K562 (cell line): ENCODE measurements at regions not wholly inside any gene's neighbourhood (a gene's known extent, or its start where the extent isn't known, plus 50 kb on each side); places are given as distances from the start of the nearest gene placed in this dataset.

Experiments used
- ARNT ChIP-seq, 2 experiments: fragments of 450-650 bp; IDR thresholded peaks; 2 replicates each; pipeline ENCODE4 v1.6.1; 2016; ENCODE audit warnings: mild to moderate bottlenecking in 1 of 2
- CBFA2T2 ChIP-seq: fragments of 450-650 bp; conservative IDR thresholded peaks from 2 replicates; pipeline ENCODE4 v1.6.1; 2017; ENCODE audit warnings: mild to moderate bottlenecking
- CTCF ChIP-seq, 3 experiments: IDR thresholded peaks in 2 of 3; conservative IDR thresholded peaks in 1 of 3; 2 replicates each; pipeline ENCODE4 v1.5.1; 2011 to 2012; ENCODE audit warnings: low read length in 3 of 3, mild to moderate bottlenecking in 3 of 3, control low read depth in 2 of 3, improper control_type of control experiment in 1 of 3, inconsistent platforms in 1 of 3, low read depth in 1 of 3, mixed read lengths in 1 of 3, moderate library complexity in 1 of 3; ENCODE audit not compliant: insufficient read depth in 2 of 3
- MTA3 ChIP-seq: fragments of 450-650 bp; formaldehyde crosslinking; IDR thresholded peaks from 2 replicates; pipeline ENCODE4 v1.6.1; 2017; ENCODE audit warnings: mild to moderate bottlenecking, borderline replicate concordance
- OTX1 ChIP-seq: fragments of 450-650 bp; formaldehyde crosslinking; IDR thresholded peaks from 2 replicates; pipeline ENCODE4 v1.4.0; 2022; ENCODE audit warnings: mild to moderate bottlenecking
- RBFOX2 ChIP-seq: fragments of 200-400 bp; formaldehyde crosslinking; IDR thresholded peaks from 2 replicates; pipeline ENCODE4 v1.6.1; 2017; ENCODE audit warnings: low read depth, mild to moderate bottlenecking, low read length, moderate library complexity
- ZNF239 ChIP-seq: fragments of 250-450 bp; sonication (Bioruptor Pico); IDR thresholded peaks from 2 replicates; pipeline ENCODE4 v1.4.0; 2020; ENCODE audit warnings: mild to moderate bottlenecking
- ZNF699 ChIP-seq: fragments of 250-450 bp; sonication (Bioruptor Pico); IDR thresholded peaks from 2 replicates; pipeline ENCODE4 v1.8.0; 2021; ENCODE audit warnings: mild to moderate bottlenecking, moderate library complexity; ENCODE audit not compliant: insufficient replicate concordance
- ZNF76 ChIP-seq: fragments of 250-450 bp; sonication (Bioruptor Pico); IDR thresholded peaks from 2 replicates; pipeline ENCODE4 v1.4.0; 2020; ENCODE audit warnings: mild to moderate bottlenecking, moderate library complexity, borderline replicate concordance
- TF ChIP-seq, protein P1 (sequence below), 2 experiments: fragments of 450-650 bp; formaldehyde crosslinking in 1 of 2; IDR thresholded peaks; 2 replicates each; pipeline versions ENCODE4 v1.4.0 to v1.6.1; 2014 to 2020; ENCODE audit warnings: mild to moderate bottlenecking in 2 of 2, borderline replicate concordance in 1 of 2, low read depth in 1 of 2

GRCh38 chr7:121777672-121778071 is 95.3 kb upstream of the PTPRZ1 start:
- TF ChIP-seq, protein P1, sequence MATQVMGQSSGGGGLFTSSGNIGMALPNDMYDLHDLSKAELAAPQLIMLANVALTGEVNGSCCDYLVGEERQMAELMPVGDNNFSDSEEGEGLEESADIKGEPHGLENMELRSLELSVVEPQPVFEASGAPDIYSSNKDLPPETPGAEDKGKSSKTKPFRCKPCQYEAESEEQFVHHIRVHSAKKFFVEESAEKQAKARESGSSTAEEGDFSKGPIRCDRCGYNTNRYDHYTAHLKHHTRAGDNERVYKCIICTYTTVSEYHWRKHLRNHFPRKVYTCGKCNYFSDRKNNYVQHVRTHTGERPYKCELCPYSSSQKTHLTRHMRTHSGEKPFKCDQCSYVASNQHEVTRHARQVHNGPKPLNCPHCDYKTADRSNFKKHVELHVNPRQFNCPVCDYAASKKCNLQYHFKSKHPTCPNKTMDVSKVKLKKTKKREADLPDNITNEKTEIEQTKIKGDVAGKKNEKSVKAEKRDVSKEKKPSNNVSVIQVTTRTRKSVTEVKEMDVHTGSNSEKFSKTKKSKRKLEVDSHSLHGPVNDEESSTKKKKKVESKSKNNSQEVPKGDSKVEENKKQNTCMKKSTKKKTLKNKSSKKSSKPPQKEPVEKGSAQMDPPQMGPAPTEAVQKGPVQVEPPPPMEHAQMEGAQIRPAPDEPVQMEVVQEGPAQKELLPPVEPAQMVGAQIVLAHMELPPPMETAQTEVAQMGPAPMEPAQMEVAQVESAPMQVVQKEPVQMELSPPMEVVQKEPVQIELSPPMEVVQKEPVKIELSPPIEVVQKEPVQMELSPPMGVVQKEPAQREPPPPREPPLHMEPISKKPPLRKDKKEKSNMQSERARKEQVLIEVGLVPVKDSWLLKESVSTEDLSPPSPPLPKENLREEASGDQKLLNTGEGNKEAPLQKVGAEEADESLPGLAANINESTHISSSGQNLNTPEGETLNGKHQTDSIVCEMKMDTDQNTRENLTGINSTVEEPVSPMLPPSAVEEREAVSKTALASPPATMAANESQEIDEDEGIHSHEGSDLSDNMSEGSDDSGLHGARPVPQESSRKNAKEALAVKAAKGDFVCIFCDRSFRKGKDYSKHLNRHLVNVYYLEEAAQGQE (IDR thresholded peaks at IDR 0.05; ENCODE audit: borderline replicate concordance) = no peak
- TF ChIP-seq, protein P1 (CRISPR knock-in tag; IDR thresholded peaks at IDR 0.05; ENCODE audit: low read depth) = no peak
- no peak for TF ChIP-seq ARNT (IDR thresholded peaks at IDR 0.05)
- no peak for TF ChIP-seq CBFA2T2
- TF ChIP-seq ZNF699 (CRISPR knock-in tag) = no peak
- no peak for TF ChIP-seq CTCF (IDR thresholded peaks at IDR 0.05 in 2 of 3, conservative IDR thresholded peaks at IDR 0.05 in 1 of 3; ENCODE audit: insufficient read depth in 2 of 3, low read depth in 1 of 3, low read length in 3 of 3)
- TF ChIP-seq ZNF239 (CRISPR knock-in tag) = no peak
- TF ChIP-seq ZNF76 (CRISPR knock-in tag) = no peak
- no peak for TF ChIP-seq RBFOX2
- no peak for TF ChIP-seq MTA3
- TF ChIP-seq OTX1 (CRISPR knock-in tag) = no peak
